Spleen (tissue), 7 donors: ENCODE measurements at regions not wholly inside any gene's neighbourhood (a gene's known extent, or its start where the extent isn't known, plus 50 kb on each side); places are given as distances from the start of the nearest gene placed in this dataset.

Experiments
- POLR2A ChIP-seq, 3 donors: fragments of 450-650 bp; IDR thresholded peaks; one replicate each; pipeline ENCODE4 v1.5.1; 2017; ENCODE audit warnings: antibody characterized with exemption in 3 of 3, mild to moderate bottlenecking in 1 of 3
- POLR2AphosphoS5 ChIP-seq, 3 donors: sonication (generic); formaldehyde crosslinking; IDR thresholded peaks; one replicate each; pipeline ENCODE4 v1.5.1; 2017; ENCODE audit warnings: antibody characterized with exemption in 3 of 3
- TF ChIP-seq, protein P1 (sequence below), 11 experiments: fragments of 200-600 bp in 7 of 11; fragments of 450-650 bp in 4 of 11; sonication (generic) in 4 of 11; IDR thresholded peaks in 8 of 11; conservative IDR thresholded peaks in 3 of 11; 1 replicate in 7 of 11; 2 replicates in 4 of 11; pipeline versions ENCODE4 v1.4.0 to v1.8.0; 2016 to 2021; ENCODE audit warnings: antibody characterized with exemption in 11 of 11, inconsistent platforms in 4 of 11, mild to moderate bottlenecking in 1 of 11
- donor health status: DM: no; HTN: no; CAD: no; lungs with moderate emphysema.
- donor health status: DM: no; HTN: no; CAD: no.
- donor health status: DM: no; HTN: no; CAD: no.

DNA sequence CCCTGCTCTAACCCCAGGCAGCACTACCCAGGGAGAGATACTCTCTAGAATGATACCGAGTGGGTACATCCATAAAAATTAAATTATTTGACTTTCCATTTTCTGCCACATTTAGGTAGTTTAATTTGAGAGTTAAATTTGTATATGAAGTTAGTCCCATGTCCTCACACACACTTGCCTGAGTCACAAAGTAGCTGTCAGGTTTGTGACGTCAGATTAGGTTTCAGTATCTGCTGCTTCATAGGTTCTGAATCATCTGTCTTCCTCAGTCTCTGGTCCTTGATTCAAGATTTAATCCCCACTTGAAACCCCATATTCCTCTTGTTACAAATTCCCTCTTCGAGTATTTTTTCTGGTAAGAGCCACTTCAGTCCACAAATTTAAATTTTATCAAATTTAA, 738.6 kb upstream of the FAM98A start:
- TF ChIP-seq, protein P1, sequence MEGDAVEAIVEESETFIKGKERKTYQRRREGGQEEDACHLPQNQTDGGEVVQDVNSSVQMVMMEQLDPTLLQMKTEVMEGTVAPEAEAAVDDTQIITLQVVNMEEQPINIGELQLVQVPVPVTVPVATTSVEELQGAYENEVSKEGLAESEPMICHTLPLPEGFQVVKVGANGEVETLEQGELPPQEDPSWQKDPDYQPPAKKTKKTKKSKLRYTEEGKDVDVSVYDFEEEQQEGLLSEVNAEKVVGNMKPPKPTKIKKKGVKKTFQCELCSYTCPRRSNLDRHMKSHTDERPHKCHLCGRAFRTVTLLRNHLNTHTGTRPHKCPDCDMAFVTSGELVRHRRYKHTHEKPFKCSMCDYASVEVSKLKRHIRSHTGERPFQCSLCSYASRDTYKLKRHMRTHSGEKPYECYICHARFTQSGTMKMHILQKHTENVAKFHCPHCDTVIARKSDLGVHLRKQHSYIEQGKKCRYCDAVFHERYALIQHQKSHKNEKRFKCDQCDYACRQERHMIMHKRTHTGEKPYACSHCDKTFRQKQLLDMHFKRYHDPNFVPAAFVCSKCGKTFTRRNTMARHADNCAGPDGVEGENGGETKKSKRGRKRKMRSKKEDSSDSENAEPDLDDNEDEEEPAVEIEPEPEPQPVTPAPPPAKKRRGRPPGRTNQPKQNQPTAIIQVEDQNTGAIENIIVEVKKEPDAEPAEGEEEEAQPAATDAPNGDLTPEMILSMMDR (IDR thresholded peaks at IDR 0.05 in 8 of 11, conservative IDR thresholded peaks at IDR 0.05 in 3 of 11), result no peak
- TF ChIP-seq POLR2AphosphoS5 (IDR thresholded peaks at IDR 0.05) (no peak), POLR2A (IDR thresholded peaks at IDR 0.05) (no peak)
